ENCODE measurements at regions not wholly inside any gene's neighbourhood (a gene's known extent, or its start where the extent isn't known, plus 50 kb on each side); places are given as distances from the start of the nearest gene placed in this dataset.

GRCh38 chr3:21142031-21142430 lies 609.0 kb downstream of the ZNF385D start:
- no peak for DNase-seq (ENCODE audit: low read depth in 3 of 3)

DNA sequence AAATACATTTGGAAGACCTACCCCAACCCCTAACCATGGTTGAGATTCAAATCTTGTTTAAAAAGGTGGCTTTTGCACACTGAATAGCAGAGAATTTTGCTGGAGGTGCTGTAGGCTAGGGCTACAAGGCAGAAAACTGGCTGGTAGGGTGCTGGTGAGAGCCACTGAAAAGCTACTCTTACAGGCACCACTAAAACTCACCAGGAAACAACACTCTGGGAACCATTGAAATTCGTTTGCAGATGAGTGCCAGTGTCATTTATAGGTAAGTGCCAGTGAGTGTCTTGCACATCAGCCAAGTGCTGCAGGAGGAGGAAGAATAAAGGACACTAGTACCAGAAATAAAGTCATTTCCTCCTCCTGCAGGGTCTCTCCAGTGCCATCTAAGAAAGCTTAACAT lies 610.2 kb downstream of the ZNF385D start:
- DNase-seq (ENCODE audit: low read depth in 3 of 3): no peak

DNA sequence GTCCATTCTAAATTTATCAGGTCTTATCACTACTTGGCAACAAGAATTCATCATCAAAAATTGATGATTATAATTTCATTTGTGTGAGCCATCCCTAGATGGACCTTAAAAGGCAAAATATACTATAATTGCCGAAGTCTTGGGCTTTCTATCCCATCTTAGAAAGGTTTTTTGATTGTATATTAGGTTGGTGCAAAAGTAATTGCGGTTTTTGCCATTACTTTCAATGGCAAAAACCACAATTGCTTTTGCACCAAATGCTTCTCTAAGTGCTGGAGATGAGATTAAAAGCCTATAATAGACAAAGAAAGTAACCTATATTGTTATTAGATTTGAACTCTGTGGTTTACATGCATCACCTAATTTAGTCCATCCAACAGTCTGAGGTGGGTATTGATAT lies 612.9 kb downstream of the ZNF385D start:
- DNase-seq (ENCODE audit: low read depth in 3 of 3): no peak

- no peak for DNase-seq (ENCODE audit: low read depth in 3 of 3)
These were observed 618.1 kb downstream of the ZNF385D start for GRCh38 chr3:21132896-21133295.

DNA sequence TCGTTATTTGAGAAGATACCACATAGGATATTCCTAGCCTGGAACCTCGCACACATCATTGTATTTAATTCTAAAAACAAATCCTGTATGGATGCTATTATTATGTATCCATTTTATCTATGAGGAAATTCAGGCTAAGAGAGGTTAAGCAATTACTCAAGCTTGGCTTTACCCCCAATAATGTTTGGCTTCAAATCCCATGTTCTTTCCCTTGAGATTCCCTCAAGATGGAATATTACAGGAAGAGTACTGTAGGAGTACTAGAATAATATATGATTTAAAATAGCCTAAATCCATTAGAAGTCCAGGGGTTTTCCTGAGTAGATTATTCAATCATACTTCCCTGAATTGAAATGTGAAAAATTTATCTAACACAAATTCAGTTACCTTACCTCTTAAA lies 630.2 kb downstream of the ZNF385D start:
- no peak for DNase-seq (ENCODE audit: low read depth in 3 of 3)

- no peak for DNase-seq (ENCODE audit: low read depth in 3 of 3)
These were observed 633.6 kb downstream of the ZNF385D start for GRCh38 chr3:21117370-21117769.

GRCh38 chr3:21109056-21109455 lies 642.0 kb downstream of the ZNF385D start:
- DNase-seq (ENCODE audit: low read depth in 3 of 3): no peak

- DNase-seq (ENCODE audit: low read depth in 3 of 3): no peak
These were observed 645.2 kb downstream of the ZNF385D start for GRCh38 chr3:21105784-21106183.

DNA sequence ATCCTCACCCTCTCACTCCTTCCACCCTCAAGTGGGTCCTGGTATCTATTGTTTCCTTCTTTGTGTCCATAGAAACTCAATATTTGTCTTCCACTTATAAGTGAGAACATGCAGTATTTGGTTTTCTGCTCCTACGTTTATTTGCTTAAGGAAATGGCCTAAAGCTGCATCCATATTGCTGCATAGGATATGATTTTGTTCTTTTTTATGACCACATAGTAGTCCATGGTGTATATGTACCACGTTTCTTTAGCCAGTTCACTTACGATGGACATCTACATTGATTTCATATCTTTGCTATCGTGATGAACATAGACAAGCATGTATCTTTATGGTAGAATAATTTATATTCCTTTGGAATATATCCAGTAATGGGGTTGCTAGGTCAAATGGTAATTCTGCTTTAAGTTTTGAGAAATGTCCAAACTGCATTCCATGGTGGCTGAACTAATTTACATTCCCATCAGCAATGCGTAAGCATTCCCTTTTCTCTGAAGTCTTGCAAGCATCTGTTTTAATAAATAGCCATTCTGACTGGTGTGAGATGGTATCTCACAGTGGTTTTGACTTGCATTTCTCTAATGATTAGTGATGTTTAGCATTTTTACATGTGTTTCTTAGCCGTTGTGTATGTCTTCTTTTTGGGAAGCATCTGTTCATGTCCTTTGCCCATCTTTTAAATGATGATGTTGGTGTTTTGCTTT lies 650.2 kb downstream of the ZNF385D start:
- DNase-seq (ENCODE audit: low read depth in 3 of 3): no peak

DNA sequence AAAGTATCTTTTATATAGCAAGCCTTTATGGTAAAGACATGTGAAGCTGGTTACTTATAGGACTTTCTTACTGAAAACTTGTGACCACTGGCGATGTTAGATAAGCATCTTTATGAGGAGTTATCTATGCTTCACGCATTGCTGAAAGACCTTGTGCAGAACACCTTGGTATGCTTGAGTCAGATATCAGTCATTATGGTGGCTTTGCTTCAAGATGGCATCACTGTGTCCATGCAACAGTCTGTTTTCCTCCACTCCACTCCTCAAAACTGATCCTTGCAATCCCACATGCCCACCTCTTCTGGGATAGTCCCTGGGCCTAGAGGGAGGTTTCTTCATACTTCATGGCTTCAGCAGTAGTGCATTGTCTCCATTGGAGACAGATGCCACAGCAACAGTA lies 656.3 kb downstream of the ZNF385D start:
- no peak for DNase-seq (ENCODE audit: low read depth in 3 of 3)

GRCh38 chr3:21073561-21073960 lies 677.4 kb downstream of the ZNF385D start:
- no peak for DNase-seq (ENCODE audit: low read depth in 3 of 3)

GRCh38 chr3:21067031-21067813 lies 683.8 kb downstream of the ZNF385D start:
- no peak for DNase-seq (ENCODE audit: low read depth in 3 of 3)

DNA sequence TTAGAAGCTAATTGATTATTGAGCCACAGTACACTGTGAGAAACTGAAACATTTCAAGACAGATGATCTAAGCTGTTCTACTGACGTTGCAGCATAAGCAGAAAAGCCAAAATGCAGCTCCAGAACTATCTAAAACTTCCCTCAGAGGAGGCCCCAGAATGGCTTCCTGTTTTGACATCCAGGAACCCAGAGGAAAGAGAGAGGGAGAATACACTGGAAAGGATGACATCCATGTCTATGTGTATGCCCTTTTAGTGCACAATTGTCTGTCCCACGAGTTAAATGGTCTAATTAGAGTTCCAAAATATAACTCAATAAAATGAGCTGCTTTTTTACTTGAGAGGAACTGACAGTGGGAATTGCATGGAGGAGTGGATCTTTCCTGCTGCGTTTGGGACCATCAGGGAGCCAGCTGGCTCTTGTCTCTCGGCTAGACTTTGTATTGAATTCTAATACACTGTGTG lies 688.1 kb downstream of the ZNF385D start:
- no peak for DNase-seq (ENCODE audit: low read depth in 3 of 3)

GRCh38 chr3:21059404-21059803 lies 691.6 kb downstream of the ZNF385D start:
- no peak for DNase-seq (ENCODE audit: low read depth in 3 of 3)

DNA sequence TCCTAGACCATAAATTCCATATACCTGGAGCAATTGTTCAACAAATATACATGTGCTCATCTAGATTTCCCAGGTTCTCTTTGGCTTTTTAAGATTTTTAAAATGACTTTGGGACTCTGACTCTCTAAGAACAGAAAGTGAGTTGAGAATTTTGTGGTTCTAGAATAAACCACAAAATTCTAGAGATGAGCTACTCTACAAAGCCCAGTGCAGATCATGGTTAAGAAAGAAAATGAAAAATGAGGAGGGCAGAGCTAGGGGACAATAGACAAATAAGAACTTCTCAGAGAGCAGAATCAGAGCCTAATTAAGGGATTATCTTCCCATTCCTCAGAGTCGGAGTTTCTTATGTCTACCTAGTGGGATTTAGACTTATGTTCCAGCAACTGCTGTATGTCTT lies 694.7 kb downstream of the ZNF385D start:
- no peak for DNase-seq (ENCODE audit: low read depth in 3 of 3)

DNA sequence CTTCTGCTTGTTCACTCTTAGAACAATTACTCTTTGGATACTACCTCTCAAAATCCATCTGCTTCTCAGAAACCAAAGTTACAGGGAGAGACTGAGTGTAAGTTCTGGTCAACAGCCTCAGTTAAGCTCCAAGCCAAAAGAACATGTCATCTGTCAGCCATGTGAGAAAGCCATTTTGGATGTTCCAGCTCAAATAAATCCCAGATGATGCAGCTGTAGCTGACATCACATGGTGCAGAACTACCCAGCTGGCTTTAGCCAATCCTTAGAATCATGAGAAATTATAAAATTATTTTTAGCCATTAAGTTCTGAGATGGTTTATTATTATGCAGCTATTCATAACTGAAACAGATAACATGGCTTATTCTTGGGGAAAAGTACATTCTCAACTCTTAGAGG lies 696.0 kb downstream of the ZNF385D start:
- DNase-seq (ENCODE audit: low read depth in 3 of 3): no peak

- no peak for DNase-seq (ENCODE audit: low read depth in 3 of 3)
These were observed 696.9 kb downstream of the ZNF385D start for GRCh38 chr3:21054064-21054463.

DNA sequence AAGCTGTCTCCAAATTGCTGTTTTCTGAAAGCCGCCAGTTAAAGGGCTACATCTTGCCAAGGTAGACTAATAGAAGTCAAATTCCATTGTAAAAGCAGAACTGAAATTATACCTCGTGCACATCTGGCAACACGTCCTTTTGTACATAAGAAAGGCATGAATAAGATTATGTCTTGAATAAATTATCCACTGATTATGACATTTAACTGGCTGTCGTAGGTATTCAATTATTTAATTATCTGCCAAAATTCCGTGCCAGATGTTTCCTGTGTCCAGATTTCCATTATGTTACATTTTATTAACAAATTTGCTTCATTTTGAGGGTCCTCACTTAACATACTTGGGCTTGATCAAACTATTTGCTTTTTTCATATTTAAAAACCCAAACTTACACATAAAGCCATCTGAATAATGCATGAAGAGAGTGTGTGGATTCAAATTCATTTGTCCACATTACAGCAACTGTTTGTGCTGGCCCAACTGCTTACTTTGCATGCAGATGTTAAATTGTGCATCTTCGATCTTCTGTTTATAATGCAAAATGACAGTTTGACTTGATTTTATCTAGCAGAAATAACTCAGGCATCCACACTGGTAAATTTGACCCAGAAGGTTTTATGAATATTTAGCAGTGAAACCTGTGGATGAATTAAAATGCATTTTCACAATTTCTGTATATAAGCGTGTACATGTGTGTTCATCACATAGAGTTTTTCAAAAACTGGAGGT lies 701.5 kb downstream of the ZNF385D start:
- no peak for DNase-seq (ENCODE audit: low read depth in 3 of 3)

GRCh38 chr3:21043139-21043538 lies 707.9 kb downstream of the ZNF385D start:
- no peak for DNase-seq (ENCODE audit: low read depth in 3 of 3)

DNA sequence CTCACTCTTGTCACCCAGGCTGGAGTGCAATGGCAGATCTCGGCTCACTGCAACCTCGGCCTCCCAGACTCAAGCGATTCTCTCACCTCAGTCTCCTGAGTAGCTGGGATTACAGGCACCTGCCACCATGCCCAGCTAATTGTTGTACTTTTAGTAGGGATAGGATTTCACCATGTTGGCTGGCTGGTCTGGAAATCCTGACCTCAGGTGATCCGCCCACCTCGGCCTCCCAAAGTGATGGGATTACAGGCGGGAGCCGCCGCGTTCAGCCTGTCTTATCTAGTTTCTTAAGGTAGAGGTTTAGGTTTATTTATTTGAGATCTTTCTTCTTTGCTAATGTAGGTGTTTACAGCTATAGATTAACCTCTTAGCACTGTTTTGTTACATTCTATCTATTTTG lies 708.8 kb downstream of the ZNF385D start:
- no peak for DNase-seq (ENCODE audit: low read depth in 3 of 3)

DNA sequence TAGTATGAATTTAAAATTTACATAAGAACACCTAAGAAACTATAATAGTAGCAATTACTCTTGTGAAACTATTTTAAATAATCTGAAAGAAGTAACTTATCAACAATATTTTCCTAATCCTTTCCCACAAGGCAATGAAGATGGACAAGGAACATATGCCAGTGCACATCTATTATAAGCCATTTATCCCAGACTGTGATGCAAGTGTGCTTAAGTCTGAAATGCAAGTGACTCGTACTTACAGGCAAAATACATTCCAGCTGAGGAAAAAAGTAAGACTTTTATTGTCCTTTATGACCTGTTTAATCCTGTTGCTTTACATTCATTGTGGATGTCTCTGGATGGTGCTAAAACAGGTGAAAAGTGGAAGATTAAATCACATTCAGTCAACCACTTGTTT lies 709.4 kb downstream of the ZNF385D start:
- DNase-seq (ENCODE audit: low read depth in 3 of 3): no peak

DNA sequence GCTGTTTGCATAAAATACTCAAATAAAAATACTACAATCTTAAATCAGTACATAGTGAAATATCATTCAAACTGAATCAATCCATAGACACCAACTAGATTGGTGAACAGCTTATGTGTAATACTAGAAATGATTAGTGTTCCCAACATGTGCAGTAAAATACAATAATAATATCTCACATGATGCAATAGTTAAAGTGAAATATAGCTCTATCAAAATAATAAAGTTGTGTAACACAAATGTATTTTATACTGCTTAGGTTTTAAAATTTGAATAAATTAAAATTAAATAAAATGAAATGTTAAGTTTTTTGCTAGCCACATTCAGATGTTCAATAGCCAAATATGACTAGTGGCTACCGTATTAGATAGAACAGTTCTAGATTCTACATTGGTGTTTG lies 714.1 kb downstream of the ZNF385D start:
- DNase-seq (ENCODE audit: low read depth in 3 of 3): no peak

DNA sequence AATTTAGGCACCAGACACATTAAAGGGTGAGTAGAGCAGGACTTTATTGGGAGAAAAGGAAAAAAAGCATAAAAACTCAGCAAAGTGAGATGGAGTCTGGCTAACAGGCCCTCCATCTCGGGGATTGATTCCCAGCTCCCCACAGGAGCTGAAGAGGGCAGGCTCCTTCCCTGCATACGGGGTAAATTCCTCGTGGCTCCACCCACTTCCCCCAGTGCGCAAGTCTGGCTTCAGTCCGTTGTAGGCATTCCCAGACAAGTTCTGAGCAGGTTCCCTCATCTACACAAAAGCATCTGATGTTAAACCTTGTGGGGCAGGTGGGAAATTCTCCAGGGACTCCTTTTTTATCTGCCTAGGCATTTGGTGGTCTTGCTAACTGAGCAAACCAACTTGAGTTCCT lies 722.6 kb downstream of the ZNF385D start:
- DNase-seq (ENCODE audit: low read depth in 3 of 3): no peak
